Astrocyte (in vitro differentiated cells and primary cell): ENCODE measurements at regions not wholly inside any gene's neighbourhood (a gene's known extent, or its start where the extent isn't known, plus 50 kb on each side); places are given as distances from the start of the nearest gene placed in this dataset.

Source experiments
- CTCF ChIP-seq: IDR thresholded peaks from 2 replicates; pipeline ENCODE4 v1.5.1; 2011; ENCODE audit warnings: low read depth, mild to moderate bottlenecking, inconsistent platforms, low read length, moderate library complexity; ENCODE audit not compliant: insufficient read depth
- EZH2 ChIP-seq: IDR thresholded peaks from 2 replicates; pipeline ENCODE4 v1.6.1; 2012; ENCODE audit warnings: mild to moderate bottlenecking, low read length, inconsistent platforms; ENCODE audit not compliant: insufficient read depth

- no peak for TF ChIP-seq CTCF
- no peak for TF ChIP-seq EZH2
These were observed 155.6 kb downstream of the PLPP3 start for GRCh38 chr1:56423716-56424115.
